PC-3 (cell line): ENCODE measurements at regions not wholly inside any gene's neighbourhood (a gene's known extent, or its start where the extent isn't known, plus 50 kb on each side); places are given as distances from the start of the nearest gene placed in this dataset.

Source experiments
- ATAC-seq: fragments of 200-7000 bp; cut with Tn5 transposase; 2 replicates; pipeline ENCODE4 v1.9.1; 2020; ENCODE audit warnings: mild to moderate bottlenecking, moderate library complexity
- BruUV-seq: library from RNA; stranded (reverse); fragments of 400-500 nt; replicated peaks from 2 replicates; lab custom pipeline; 2021; lab: Mats Ljungman, UMichigan
- CTCF ChIA-PET: fragments of 300-600 bp; sonication (Branson Sonifier 250); formaldehyde crosslinking; loops from one replicate; lab custom pipeline; 2022; ENCODE audit warnings: antibody characterized with exemption; lab: Charles Lee
- POLR2A ChIA-PET: fragments of 300-600 bp; sonication (Branson Sonifier 250); formaldehyde crosslinking; loops from one replicate; lab custom pipeline; 2022; ENCODE audit warnings: antibody characterized with exemption; ENCODE audit not compliant: unreplicated experiment; lab: Charles Lee
- DNase-seq: peaks from one replicate; pipeline ENCODE4 v3.0.0-alpha.2; 2015
- H2AFZ ChIP-seq: fragments of 300-600 bp; sonication (generic); 2 replicates; pipeline ENCODE4 v1.6.0; 2016; ENCODE audit warnings: antibody characterized with exemption, low read length
- H3F3A ChIP-seq: fragments of 300-600 bp; sonication (generic); one replicate; pipeline ENCODE4 v1.6.0; 2017; ENCODE audit warnings: antibody characterized with exemption, low read length, control low read depth, mild to moderate bottlenecking; ENCODE audit not compliant: unreplicated experiment
- H3K27ac ChIP-seq: fragments of 300-600 bp; sonication (generic); 2 replicates; pipeline ENCODE4 v1.5.1; 2016; ENCODE audit warnings: mild to moderate bottlenecking, low read length
- H3K27me3 ChIP-seq: fragments of 300-600 bp; sonication (generic); 2 replicates; pipeline ENCODE4 v1.6.1; 2016; ENCODE audit warnings: low read length, mixed read lengths
- H3K36me3 ChIP-seq: fragments of 300-600 bp; sonication (generic); 2 replicates; pipeline ENCODE4 v1.6.1; 2016; ENCODE audit warnings: low read depth, mixed run types, low read length, mixed read lengths
- H3K4me1 ChIP-seq: fragments of 300-600 bp; sonication (generic); 2 replicates; pipeline ENCODE4 v1.5.1; 2016; ENCODE audit warnings: low read length; ENCODE audit not compliant: insufficient read depth
- H3K4me2 ChIP-seq: fragments of 300-600 bp; sonication (generic); 2 replicates; pipeline ENCODE4 v1.6.0; 2016; ENCODE audit warnings: low read length
- H3K4me3 ChIP-seq: fragments of 300-600 bp; sonication (generic); 2 replicates; pipeline ENCODE4 v1.5.1; 2016; ENCODE audit warnings: mild to moderate bottlenecking, low read length, mixed read lengths
- H3K79me2 ChIP-seq: fragments of 300-600 bp; sonication (generic); 2 replicates; pipeline ENCODE4 v1.6.1; 2017; ENCODE audit warnings: low read length, mixed read lengths
- H3K9ac ChIP-seq: fragments of 300-600 bp; sonication (generic); 2 replicates; pipeline ENCODE4 v1.6.0; 2016; ENCODE audit warnings: mild to moderate bottlenecking, low read length
- H3K9me2 ChIP-seq: fragments of 300-600 bp; sonication (generic); replicated peaks from 2 replicates; pipeline ENCODE4 v1.6.1; 2016; ENCODE audit warnings: mixed run types, low read length, mixed read lengths
- H3K9me3 ChIP-seq: fragments of 300-600 bp; sonication (generic); 2 replicates; pipeline ENCODE4 v1.6.1; 2016; ENCODE audit warnings: low read length, mixed read lengths
- H4K20me1 ChIP-seq: fragments of 300-600 bp; sonication (generic); 2 replicates; pipeline ENCODE4 v1.6.1; 2016; ENCODE audit warnings: low read length, mixed read lengths
- EZH2 ChIP-seq: fragments of 300-600 bp; sonication (generic); IDR thresholded peaks from one replicate; pipeline ENCODE4 v1.6.1; 2017; ENCODE audit warnings: antibody characterized with exemption, mild to moderate bottlenecking, low read length; ENCODE audit not compliant: unreplicated experiment
- EZH2phosphoT487 ChIP-seq: fragments of 300-600 bp; sonication (generic); IDR thresholded peaks from 2 replicates; pipeline ENCODE4 v1.6.1; 2018; ENCODE audit warnings: mild to moderate bottlenecking, antibody characterized with exemption, low read length, borderline replicate concordance
- intact Hi-C: fragments of 100-400 bp; cut with micrococcal nuclease; formaldehyde crosslinking; loops from 2 replicates; pipeline ENCODE4 v1.9.0; 2023
- TF ChIP-seq, protein P1 (sequence below): fragments of 300-600 bp; sonication (generic); conservative IDR thresholded peaks from 2 replicates; pipeline ENCODE4 v1.5.1; 2017; ENCODE audit warnings: antibody characterized with exemption, low read depth, mild to moderate bottlenecking, low read length

- no peaks in the 10 kb centered on the region for H3K79me2 ChIP-seq
- no peaks in the 10 kb centered on the region for H3K27me3 ChIP-seq
- no peak overlapping the region for H3K27ac ChIP-seq
- no peak for ATAC-seq
- no peaks in the 10 kb centered on the region for H3F3A ChIP-seq
- POLR2A ChIA-PET, result no interaction called here
- DNase-seq, result no peak
- no peak for TF ChIP-seq EZH2
- TF ChIP-seq, protein P1, sequence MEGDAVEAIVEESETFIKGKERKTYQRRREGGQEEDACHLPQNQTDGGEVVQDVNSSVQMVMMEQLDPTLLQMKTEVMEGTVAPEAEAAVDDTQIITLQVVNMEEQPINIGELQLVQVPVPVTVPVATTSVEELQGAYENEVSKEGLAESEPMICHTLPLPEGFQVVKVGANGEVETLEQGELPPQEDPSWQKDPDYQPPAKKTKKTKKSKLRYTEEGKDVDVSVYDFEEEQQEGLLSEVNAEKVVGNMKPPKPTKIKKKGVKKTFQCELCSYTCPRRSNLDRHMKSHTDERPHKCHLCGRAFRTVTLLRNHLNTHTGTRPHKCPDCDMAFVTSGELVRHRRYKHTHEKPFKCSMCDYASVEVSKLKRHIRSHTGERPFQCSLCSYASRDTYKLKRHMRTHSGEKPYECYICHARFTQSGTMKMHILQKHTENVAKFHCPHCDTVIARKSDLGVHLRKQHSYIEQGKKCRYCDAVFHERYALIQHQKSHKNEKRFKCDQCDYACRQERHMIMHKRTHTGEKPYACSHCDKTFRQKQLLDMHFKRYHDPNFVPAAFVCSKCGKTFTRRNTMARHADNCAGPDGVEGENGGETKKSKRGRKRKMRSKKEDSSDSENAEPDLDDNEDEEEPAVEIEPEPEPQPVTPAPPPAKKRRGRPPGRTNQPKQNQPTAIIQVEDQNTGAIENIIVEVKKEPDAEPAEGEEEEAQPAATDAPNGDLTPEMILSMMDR, result no peak
- no peak for TF ChIP-seq EZH2phosphoT487
- H3K9me2 ChIP-seq, result no peaks in the 10 kb centered on the region
- H3K36me3 ChIP-seq, result no peaks in the 10 kb centered on the region
- no peak overlapping the region for H3K4me2 ChIP-seq
- H3K4me1 ChIP-seq, result no peaks in the 10 kb centered on the region
- CTCF ChIA-PET, result no interaction called here
- no peaks in the 10 kb centered on the region for H4K20me1 ChIP-seq
- H3K4me3 ChIP-seq, result no peak overlapping the region
- intact Hi-C loops, result no loop called here
- no TSS peak for BruUV-seq
- no peaks in the 10 kb centered on the region for H3K9me3 ChIP-seq
- H2AFZ ChIP-seq, result no peak overlapping the region
- no peak overlapping the region for H3K9ac ChIP-seq
Observed at GRCh38 chr12:23108957-23109356, 484.0 kb downstream of the ETNK1 start.

- H3K9me2 ChIP-seq, result no peaks in the 10 kb centered on the region
- no peaks in the 10 kb centered on the region for H3K79me2 ChIP-seq
- intact Hi-C loops, result no loop called here
- CTCF ChIA-PET, result no interaction called here
- H3K4me3 ChIP-seq, result no peak overlapping the region
- no peaks in the 10 kb centered on the region for H3F3A ChIP-seq
- POLR2A ChIA-PET, result interaction anchor here (0.7 kb wide), 1 partner anchor 1184 kb away, joined by 3 read pairs; no protein-coding TSS in a partner anchor
- no peak overlapping the region for H3K4me2 ChIP-seq
- no peak overlapping the region for H3K9ac ChIP-seq
- no peaks in the 10 kb centered on the region for H3K9me3 ChIP-seq
- no peak overlapping the region for H3K27ac ChIP-seq
- no peaks in the 10 kb centered on the region for H4K20me1 ChIP-seq
- ATAC-seq (no peak), DNase-seq (peak; percentile 2)
- no peak overlapping the region for H2AFZ ChIP-seq
- H3K27me3 ChIP-seq, result no peaks in the 10 kb centered on the region
- no peaks in the 10 kb centered on the region for H3K4me1 ChIP-seq
- no peaks in the 10 kb centered on the region for H3K36me3 ChIP-seq
- BruUV-seq, result no TSS peak
- TF ChIP-seq, protein P1, result no peak
- TF ChIP-seq EZH2 (no peak), EZH2phosphoT487 (no peak)
Observed at GRCh38 chr12:23113781-23114180, 488.8 kb downstream of the ETNK1 start.

- POLR2A ChIA-PET, result no interaction called here
- intact Hi-C loops, result no loop called here
Observed at GRCh38 chr12:23115984-23116383, 491.0 kb downstream of the ETNK1 start.

More at GRCh38 chr12:23115984-23116383, 491.0 kb downstream of the ETNK1 start:
- no peaks in the 10 kb centered on the region for H3K27me3 ChIP-seq
- no peaks in the 10 kb centered on the region for H3F3A ChIP-seq
- no peak for TF ChIP-seq EZH2phosphoT487
- TF ChIP-seq, protein P1, result no peak
- CTCF ChIA-PET, result no interaction called here
- no peak overlapping the region for H3K4me3 ChIP-seq
- no TSS peak for BruUV-seq
- H4K20me1 ChIP-seq, result no peaks in the 10 kb centered on the region
- H2AFZ ChIP-seq, result no peak overlapping the region
- no peaks in the 10 kb centered on the region for H3K79me2 ChIP-seq
- H3K9me2 ChIP-seq, result no peaks in the 10 kb centered on the region
- no peak overlapping the region for H3K9ac ChIP-seq
- H3K27ac ChIP-seq, result no peak overlapping the region
- no peak overlapping the region for H3K4me2 ChIP-seq
- H3K9me3 ChIP-seq, result no peaks in the 10 kb centered on the region
- ATAC-seq (no peak), DNase-seq (no peak)
- no peaks in the 10 kb centered on the region for H3K36me3 ChIP-seq
- no peaks in the 10 kb centered on the region for H3K4me1 ChIP-seq
